G401.6 (cell line): ENCODE measurements at regions not wholly inside any gene's neighbourhood (a gene's known extent, or its start where the extent isn't known, plus 50 kb on each side); places are given as distances from the start of the nearest gene placed in this dataset.

Source experiments
- FAIRE-seq: peaks from 2 replicates; lab custom pipeline; 2012; peaks lifted over from hg19 to GRCh38; lab: Jason Lieb, UNC

GRCh38 chr13:33467556-33467955 lies 182.0 kb upstream of the STARD13 start:
- FAIRE-seq = no peak

GRCh38 chr13:33471204-33471603 lies 185.6 kb upstream of the STARD13 start:
- no peak for FAIRE-seq

DNA sequence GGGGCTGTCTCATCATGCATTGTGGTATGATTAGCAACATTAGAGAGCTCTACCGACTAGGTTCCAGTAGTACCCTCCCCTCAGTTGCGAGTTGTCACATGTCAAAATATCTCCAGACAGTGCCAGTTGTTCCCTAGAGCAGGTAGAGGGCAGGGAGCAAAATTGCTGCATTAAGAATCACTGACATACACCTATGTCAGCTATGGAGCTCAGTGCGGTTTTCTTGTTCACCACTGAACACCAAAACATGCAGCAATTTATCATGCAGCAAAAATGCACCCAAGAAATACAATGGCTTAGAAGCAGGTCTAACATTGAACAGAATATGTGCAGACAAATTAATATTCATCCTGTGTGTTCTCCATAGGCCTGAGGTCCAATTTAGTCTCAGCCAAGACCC lies 186.9 kb upstream of the STARD13 start:
- no peak for FAIRE-seq

- FAIRE-seq = no peak
Observed at GRCh38 chr13:33479105-33479504, 193.6 kb upstream of the STARD13 start.

GRCh38 chr13:33480561-33480960 lies 195.0 kb upstream of the STARD13 start:
- no peak for FAIRE-seq

GRCh38 chr13:33483471-33483870 lies 197.9 kb upstream of the STARD13 start:
- no peak for FAIRE-seq

GRCh38 chr13:33485247-33485646 lies 199.7 kb upstream of the STARD13 start:
- FAIRE-seq = no peak

GRCh38 chr13:33487575-33488243 lies 202.2 kb upstream of the STARD13 start:
- no peak for FAIRE-seq

GRCh38 chr13:33489563-33489962 lies 204.0 kb upstream of the STARD13 start:
- FAIRE-seq = no peak

DNA sequence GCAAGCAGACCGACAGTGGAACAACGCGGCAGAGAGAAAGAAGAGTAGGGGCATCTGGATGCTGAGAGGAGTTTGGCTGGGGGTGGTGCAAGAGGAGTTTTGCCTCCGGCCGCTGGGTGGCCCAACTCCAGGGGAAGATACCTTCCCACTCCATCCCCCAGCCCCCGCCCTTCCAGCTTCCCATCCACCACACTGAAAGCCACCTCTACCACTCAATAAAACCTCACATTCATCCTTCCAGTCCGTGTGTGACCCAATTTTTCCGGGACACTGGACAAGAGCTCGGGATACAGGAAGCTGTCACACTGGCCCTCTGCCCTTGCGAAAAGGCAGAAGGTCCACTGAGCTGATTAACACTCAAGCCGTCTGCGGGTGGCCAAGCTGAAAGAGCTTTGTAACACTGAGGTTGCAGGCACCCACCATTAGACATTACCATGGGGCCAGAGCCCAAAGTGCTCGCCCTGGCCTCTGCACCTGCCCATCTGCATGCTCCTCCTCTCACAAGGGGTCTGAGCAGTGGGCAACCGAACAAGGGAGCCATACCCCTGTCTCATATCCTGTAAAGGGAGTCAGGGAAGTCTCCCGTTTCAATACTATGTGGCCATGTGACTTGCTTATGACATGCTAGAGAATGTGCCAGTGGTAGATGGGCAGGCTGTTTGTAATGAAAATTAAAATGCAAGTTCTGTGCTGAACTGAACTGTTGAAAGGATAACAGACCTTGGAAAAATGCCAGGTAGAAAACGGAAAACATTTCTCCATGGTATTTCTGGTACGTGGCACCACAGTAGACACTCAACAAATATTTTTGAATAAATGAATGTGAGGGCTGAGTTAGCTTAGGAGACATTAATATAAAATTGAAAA lies 205.1 kb upstream of the STARD13 start:
- FAIRE-seq = no peak

DNA sequence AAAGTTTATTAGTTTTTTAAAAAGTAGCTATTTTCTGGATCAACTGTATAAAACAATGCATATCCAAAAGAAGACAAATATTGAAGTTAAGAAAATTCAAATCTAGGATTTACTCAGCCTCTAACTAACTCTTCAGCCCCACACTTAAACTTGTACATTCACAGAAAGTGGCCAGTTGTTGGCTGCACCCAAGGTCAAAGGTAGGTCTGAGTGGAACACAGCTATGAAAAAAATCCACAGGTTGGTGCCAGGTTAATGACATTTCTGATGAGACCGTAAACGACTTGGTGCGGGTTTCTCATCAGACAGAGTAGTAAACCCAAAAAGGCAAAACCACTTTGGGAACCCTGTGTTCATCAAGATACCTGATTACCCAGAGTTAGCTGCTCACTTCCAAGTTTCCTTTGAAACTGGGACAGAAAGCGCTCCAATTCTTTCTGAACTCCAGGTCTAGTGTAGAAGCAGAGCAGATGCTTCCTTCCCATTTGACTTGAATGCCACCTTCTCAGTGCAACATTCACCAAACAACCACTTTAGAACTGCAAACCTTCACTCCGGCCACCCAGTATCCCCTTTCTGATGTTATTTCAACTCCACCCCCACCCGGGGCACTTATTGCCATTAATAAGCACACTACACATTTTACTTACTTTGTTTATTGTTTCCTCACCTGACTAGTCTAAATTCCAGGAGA lies 208.3 kb upstream of the STARD13 start:
- no peak for FAIRE-seq

- no peak for FAIRE-seq
Observed at GRCh38 chr13:33494596-33495204, 209.1 kb upstream of the STARD13 start.

DNA sequence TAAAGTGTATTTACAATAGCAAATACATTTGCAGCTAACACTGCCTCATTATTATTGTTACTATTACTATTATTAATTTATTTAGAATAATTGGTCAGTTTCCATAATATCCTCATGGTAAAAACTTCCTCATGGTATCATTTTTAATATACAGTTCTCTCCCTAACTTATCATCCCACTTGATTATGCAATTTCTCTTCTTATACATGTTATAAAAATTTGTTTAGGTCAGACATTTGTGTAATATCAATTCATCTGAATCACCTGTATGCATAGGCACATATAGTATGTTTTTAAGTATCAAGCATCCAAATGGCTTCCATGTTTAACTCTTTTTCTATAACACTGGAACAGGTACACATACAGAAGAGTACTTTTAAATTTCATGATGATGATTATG lies 210.8 kb upstream of the STARD13 start:
- no peak for FAIRE-seq

GRCh38 chr13:33497146-33497845 lies 211.7 kb upstream of the STARD13 start:
- no peak for FAIRE-seq

DNA sequence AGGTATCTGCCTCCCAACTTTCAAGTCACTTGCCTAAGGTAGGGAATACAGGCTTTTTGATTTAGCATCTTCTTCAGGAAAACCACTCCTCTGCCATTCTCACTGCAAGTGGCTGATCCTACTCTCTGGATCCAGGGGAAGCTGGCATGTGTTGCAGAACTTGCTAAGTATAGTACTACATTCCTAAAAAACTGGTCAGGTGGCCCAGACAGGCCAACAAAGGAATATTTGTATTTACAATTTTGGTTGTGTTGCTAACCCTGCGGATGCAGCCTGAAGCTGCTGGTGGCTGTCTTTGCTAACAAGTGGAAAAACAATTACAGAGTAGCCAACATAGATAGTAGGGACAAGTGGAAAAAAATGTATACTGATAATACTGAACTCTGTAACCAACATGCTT lies 222.5 kb upstream of the STARD13 start:
- FAIRE-seq = no peak

GRCh38 chr13:33509642-33510229 lies 224.2 kb upstream of the STARD13 start:
- no peak for FAIRE-seq

DNA sequence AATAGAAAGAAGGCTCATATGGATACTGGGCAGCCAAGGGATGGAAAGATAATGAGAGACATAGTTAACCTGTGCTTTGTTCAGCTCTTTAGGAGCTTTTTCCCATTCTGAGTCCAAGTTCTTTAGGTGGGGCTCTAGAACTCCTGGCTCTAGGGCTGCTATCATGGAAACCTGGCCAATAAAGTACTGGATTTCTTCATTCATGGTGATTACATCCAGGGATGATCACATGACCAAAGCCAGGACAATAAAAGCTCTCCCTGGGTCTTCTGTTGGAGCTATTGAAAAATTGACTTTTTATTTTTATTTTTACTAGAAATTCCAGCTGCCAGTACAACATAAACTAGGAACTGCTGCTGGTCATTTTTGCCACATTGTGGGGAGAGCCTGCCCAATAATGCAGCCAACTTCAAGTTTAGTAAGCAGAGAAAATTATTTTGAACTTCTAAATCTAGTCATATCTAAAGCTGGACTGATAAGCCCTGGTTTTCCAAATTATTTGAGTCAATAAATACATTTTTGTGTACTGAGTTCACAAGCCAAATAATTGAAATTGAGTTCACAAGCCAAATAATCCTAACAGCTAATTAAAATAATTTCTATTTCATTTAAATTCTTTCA lies 224.9 kb upstream of the STARD13 start:
- FAIRE-seq = no peak

DNA sequence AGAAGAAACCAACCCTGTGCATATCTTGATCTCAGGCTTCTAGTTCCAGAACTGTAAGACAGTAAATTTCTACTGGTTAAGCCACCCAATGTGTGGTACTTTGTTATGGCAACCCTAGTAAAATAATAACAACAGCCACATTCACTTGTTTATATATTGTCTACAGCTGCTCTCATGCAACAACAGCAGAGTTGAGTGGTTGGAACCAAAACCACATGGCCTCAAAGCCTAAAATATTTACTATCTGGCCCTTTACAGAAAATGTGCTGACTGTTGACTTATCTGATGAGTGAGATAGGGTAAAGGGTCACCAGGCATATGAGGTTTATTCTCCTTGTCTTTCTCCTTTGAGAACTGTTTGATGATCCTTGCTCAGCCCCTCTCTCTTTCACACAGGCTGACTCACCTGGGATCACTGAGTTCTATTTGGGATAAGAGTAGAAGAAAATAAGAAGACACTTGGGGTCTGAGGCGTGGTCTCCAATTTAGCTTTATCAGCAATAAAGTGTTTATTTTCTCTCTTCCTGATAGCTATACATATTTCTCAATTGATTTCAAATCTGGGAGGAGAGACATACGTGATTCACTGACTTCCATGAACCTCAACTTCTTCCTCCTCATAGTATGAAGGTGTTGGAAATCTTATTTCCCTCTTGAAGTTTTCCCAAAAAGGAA lies 227.5 kb upstream of the STARD13 start:
- FAIRE-seq = no peak

- FAIRE-seq = no peak
Observed at GRCh38 chr13:33514362-33514761, 228.8 kb upstream of the STARD13 start.

GRCh38 chr13:33515146-33515545 lies 229.6 kb upstream of the STARD13 start:
- FAIRE-seq = no peak

- FAIRE-seq = no peak
Observed at GRCh38 chr13:33518452-33518851, 232.9 kb upstream of the STARD13 start.
